ENCODE measurements at regions not wholly inside any gene's neighbourhood (a gene's known extent, or its start where the extent isn't known, plus 50 kb on each side); places are given as distances from the start of the nearest gene placed in this dataset.

GRCh38 chr5:103646698-103647614, 84.4 kb upstream of the NUDT12 start:
- FAIRE-seq (no peak), DNase-seq (ENCODE audit: low read depth, low spot score) (no peak)
- Histone ChIP-seq H4K20me1 (replicated peaks; ENCODE audit: control insufficient read depth, extremely low read depth, insufficient read depth, low read length) (no peaks in the 10 kb centered on the region), H3K9me3 (replicated peaks; ENCODE audit: control insufficient read depth, insufficient read depth, low read length) (no peaks in the 10 kb centered on the region), H3K9ac (replicated peaks; ENCODE audit: extremely low read depth, insufficient read depth, low read length) (no peak overlapping the region), H3K4me1 (ENCODE audit: control insufficient read depth, extremely low read depth, insufficient read depth, low read length) (peaks cover 6% of the 10 kb centered on the region), H2AFZ (ENCODE audit: low read depth, low read length) (no peak overlapping the region), H3K36me3 (ENCODE audit: control insufficient read depth in 2 of 2, extremely low read depth in 1 of 2, insufficient read depth in 2 of 2, low read length in 2 of 2) (no peaks in the 10 kb centered on the region), H3K9me1 (replicated peaks; ENCODE audit: control insufficient read depth, extremely low read depth, insufficient read depth, low read length) (no peaks in the 10 kb centered on the region), H3K27me3 (ENCODE audit: control insufficient read depth in 2 of 2, insufficient read depth in 2 of 2, low read length in 2 of 2) (no peaks in the 10 kb centered on the region), H3K27ac (ENCODE audit: insufficient read depth, low read depth, low read length) (no peak overlapping the region), H3K4me2 (ENCODE audit: insufficient read depth, low read length) (no peak overlapping the region), H3K79me2 (ENCODE audit: control insufficient read depth, insufficient read depth, low read length) (no peaks in the 10 kb centered on the region), H3K4me3 (replicated peaks in 1 of 3; ENCODE audit: insufficient read depth in 1 of 3, low read depth in 1 of 3, low read length in 3 of 3) (no peak overlapping the region)
- dilution Hi-C loops (cut with MboI; ENCODE audit: extremely low pct_ligation_motif_present, low sequenced_read_pairs), result no loop called here
- POLR2A ChIA-PET, result no interaction called here
- CTCF ChIA-PET, result interaction anchor here (0.5 to 0.6 kb wide), 2 partner anchors 36 to 57 kb away, joined by 4 to 6 read pairs; no protein-coding TSS in a partner anchor
- intact Hi-C loops (cut with micrococcal nuclease), result no loop called here
- TF ChIP-seq GATA2 (IDR thresholded peaks at IDR 0.05; ENCODE audit: insufficient read depth, insufficient read length, low read depth, low read length) (no peak), MAX (IDR thresholded peaks at IDR 0.05; ENCODE audit: insufficient read depth, insufficient read length) (no peak), JUN (IDR thresholded peaks at IDR 0.05; ENCODE audit: borderline replicate concordance, insufficient read depth, insufficient read length, low read depth) (no peak), MYC (IDR thresholded peaks at IDR 0.05; ENCODE audit: low read depth, low read length) (no peak), CTCF (IDR thresholded peaks at IDR 0.05; ENCODE audit: extremely low read depth in 1 of 2, insufficient read depth in 1 of 2, low read depth in 1 of 2, low read length in 2 of 2) (no peak), EZH2 (IDR thresholded peaks at IDR 0.05; ENCODE audit: borderline replicate concordance, low read depth, low read length, severe bottlenecking) (no peak), POLR2AphosphoS5 (IDR thresholded peaks at IDR 0.05; ENCODE audit: insufficient read depth, low read depth, low read length) (no peak)
- BruUV-seq (replicated peaks), result no TSS peak

Measured in endothelial cell of umbilical vein (primary cell).